Gastroesophageal sphincter (tissue), 3 donors: ENCODE measurements at regions not wholly inside any gene's neighbourhood (a gene's known extent, or its start where the extent isn't known, plus 50 kb on each side); places are given as distances from the start of the nearest gene placed in this dataset.
"Not testable (repeated sequence)": the region's sequence is repeated elsewhere in the genome, so short reads cannot be mapped to it uniquely, and the experiment has no call there.

ENCODE experiments used
- EP300 ChIP-seq: sonication (generic); formaldehyde crosslinking; IDR thresholded peaks from one replicate; pipeline ENCODE4 v1.6.1; 2017; ENCODE audit warnings: antibody characterized with exemption, mild to moderate bottlenecking
- POLR2A ChIP-seq, 2 donors: fragments of 450-650 bp; IDR thresholded peaks; one replicate each; pipeline ENCODE4 v1.6.1; 2017; ENCODE audit warnings: antibody characterized with exemption in 2 of 2, mild to moderate bottlenecking in 2 of 2, moderate library complexity in 1 of 2
- POLR2AphosphoS5 ChIP-seq: sonication (generic); formaldehyde crosslinking; IDR thresholded peaks from one replicate; pipeline ENCODE4 v1.6.1; 2017; ENCODE audit warnings: antibody characterized with exemption
- TF ChIP-seq, protein P1 (sequence below), 4 experiments: fragments of 200-600 bp in 2 of 4; fragments of 450-650 bp in 2 of 4; sonication (generic) in 1 of 4; IDR thresholded peaks; one replicate each; pipeline ENCODE4 v1.5.1; 2017 to 2019; ENCODE audit warnings: antibody characterized with exemption in 4 of 4, mild to moderate bottlenecking in 2 of 4, moderate library complexity in 2 of 4

- TF ChIP-seq, protein P1, sequence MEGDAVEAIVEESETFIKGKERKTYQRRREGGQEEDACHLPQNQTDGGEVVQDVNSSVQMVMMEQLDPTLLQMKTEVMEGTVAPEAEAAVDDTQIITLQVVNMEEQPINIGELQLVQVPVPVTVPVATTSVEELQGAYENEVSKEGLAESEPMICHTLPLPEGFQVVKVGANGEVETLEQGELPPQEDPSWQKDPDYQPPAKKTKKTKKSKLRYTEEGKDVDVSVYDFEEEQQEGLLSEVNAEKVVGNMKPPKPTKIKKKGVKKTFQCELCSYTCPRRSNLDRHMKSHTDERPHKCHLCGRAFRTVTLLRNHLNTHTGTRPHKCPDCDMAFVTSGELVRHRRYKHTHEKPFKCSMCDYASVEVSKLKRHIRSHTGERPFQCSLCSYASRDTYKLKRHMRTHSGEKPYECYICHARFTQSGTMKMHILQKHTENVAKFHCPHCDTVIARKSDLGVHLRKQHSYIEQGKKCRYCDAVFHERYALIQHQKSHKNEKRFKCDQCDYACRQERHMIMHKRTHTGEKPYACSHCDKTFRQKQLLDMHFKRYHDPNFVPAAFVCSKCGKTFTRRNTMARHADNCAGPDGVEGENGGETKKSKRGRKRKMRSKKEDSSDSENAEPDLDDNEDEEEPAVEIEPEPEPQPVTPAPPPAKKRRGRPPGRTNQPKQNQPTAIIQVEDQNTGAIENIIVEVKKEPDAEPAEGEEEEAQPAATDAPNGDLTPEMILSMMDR (IDR thresholded peaks at IDR 0.05): not testable (repeated sequence)
- not testable (repeated sequence) for TF ChIP-seq POLR2A (IDR thresholded peaks at IDR 0.05); POLR2AphosphoS5; EP300
Observed at GRCh38 chr14:105587034-105587433, 60.7 kb downstream of the TMEM121 start.
